Astrocyte of the cerebellum (primary cell): ENCODE measurements at regions not wholly inside any gene's neighbourhood (a gene's known extent, or its start where the extent isn't known, plus 50 kb on each side); places are given as distances from the start of the nearest gene placed in this dataset.

Experiments used
- DNase-seq: peaks from one replicate; pipeline ENCODE4 v3.0.0-alpha.2; 2011; ENCODE audit warnings: low read depth
- H3K4me3 ChIP-seq: 2 replicates; pipeline ENCODE4 v1.5.1; 2011; ENCODE audit warnings: mild to moderate bottlenecking, low read depth, low read length, moderate library complexity
- in situ Hi-C: cut with HindIII; loops from 2 replicates; pipeline ENCODE4 v1.10.0; 2017; ENCODE audit warnings: low sequenced_read_pairs
- TF ChIP-seq, protein P1 (sequence below): IDR thresholded peaks from 2 replicates; pipeline ENCODE4 v1.5.1; 2012; ENCODE audit warnings: low read length, low read depth, moderate library complexity, mild to moderate bottlenecking; ENCODE audit errors: missing control alignments

DNA sequence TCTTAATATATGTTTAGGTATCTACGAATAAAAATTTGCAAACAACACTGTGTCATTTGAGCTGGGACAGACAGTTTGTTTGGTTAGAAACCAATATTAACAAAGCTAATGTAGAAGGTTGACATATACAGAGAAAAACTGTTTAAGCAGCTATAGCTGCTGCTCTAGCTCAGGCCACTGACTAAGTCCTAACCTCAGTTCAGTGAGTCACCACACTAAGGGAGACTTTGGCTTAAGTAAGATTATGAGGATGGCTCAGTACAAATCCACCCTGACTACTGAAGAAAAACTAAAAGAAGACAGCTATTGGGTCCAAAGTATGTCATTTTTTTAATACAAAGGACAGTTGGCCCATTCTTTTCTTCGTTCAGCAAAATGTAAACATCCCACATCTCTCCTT lies 717.3 kb upstream of the ACTRT1 start:
- TF ChIP-seq, protein P1, sequence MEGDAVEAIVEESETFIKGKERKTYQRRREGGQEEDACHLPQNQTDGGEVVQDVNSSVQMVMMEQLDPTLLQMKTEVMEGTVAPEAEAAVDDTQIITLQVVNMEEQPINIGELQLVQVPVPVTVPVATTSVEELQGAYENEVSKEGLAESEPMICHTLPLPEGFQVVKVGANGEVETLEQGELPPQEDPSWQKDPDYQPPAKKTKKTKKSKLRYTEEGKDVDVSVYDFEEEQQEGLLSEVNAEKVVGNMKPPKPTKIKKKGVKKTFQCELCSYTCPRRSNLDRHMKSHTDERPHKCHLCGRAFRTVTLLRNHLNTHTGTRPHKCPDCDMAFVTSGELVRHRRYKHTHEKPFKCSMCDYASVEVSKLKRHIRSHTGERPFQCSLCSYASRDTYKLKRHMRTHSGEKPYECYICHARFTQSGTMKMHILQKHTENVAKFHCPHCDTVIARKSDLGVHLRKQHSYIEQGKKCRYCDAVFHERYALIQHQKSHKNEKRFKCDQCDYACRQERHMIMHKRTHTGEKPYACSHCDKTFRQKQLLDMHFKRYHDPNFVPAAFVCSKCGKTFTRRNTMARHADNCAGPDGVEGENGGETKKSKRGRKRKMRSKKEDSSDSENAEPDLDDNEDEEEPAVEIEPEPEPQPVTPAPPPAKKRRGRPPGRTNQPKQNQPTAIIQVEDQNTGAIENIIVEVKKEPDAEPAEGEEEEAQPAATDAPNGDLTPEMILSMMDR, result no peak
- no peak overlapping the region for H3K4me3 ChIP-seq
- in situ Hi-C loops, result no loop called here
- DNase-seq, result no peak

DNA sequence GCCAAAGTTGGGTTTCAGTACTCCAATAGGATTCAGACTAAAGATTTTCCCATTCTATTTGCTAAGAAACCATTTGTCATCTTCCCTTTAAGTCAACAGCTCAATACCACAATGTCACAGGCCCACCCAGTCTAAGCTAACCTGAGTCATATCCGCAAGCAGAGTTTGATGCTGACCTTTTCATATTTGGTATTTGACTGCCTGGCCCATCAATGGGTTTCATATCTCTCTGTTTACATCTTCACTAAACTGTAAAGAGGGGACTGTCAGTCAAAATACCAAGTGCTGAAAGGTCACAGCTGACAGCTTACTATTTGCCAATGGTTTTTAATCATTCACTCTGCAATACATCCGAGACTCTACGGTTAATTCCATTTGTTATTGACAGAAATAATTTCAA lies 707.5 kb upstream of the ACTRT1 start:
- no peak overlapping the region for H3K4me3 ChIP-seq
- DNase-seq, result no peak
- TF ChIP-seq, protein P1, result no peak
- in situ Hi-C loops, result no loop called here

DNA sequence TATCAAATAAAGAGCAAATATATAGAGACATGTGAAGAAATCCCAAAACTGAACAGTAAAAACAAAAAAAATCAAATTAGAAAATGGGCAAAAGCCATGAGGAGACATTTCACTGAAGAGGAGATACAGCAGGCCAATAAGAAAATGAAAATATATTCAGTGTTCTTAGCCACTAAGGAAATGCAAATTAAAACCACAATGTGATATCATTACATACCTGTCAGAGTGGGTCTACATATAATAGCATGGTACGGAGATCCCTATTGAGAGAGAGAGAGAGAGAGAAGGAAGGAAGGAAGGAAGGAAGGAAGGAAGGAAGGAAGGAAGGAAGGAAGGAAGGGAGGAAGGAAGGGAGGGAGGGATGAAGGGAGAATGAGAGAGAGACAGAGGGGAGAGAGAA lies 707.0 kb upstream of the ACTRT1 start:
- H3K4me3 ChIP-seq, result no peak overlapping the region
- no peak for DNase-seq
- in situ Hi-C loops, result no loop called here
- TF ChIP-seq, protein P1, result no peak

DNA sequence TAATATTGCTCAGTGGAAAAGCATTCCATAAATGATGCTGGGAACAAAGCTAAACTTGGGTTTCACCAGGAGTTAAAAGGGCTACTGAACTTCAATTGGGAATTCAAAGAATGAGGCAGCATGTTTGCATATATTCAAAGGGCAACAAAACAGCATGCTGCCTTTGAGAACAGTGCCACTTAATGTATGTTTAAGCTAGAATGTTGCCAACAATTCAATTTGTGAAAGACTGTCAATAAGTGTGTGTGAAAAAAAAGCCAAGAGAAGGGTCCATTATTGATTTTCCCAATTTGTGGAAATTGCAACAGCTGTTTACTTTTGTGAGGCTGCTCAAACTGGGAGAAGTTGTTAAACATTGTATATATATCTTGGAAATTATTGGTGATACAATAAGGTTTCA lies 701.9 kb upstream of the ACTRT1 start:
- H3K4me3 ChIP-seq, result no peak overlapping the region
- in situ Hi-C loops, result no loop called here
- TF ChIP-seq, protein P1, result no peak
- DNase-seq, result no peak

DNA sequence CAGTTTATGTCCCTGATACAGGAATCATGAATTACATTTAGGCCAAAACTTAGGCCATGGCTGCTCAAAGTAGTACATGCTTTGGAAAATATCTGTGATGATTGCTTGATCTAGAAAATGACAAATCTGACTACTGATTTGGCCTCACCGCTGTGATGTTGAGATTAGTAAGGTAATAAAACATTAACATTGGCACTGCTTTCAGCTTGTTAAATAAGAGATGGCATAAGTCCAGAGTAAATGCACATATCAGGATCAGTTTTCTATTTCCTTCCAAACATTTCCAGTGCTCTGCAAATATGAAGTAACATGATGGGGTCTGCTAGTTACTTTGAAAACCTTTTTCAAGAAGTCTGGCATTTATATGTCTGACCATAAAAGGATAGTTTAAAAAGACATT lies 687.3 kb upstream of the ACTRT1 start:
- DNase-seq, result no peak
- TF ChIP-seq, protein P1, result no peak
- in situ Hi-C loops, result no loop called here
- H3K4me3 ChIP-seq, result no peak overlapping the region

DNA sequence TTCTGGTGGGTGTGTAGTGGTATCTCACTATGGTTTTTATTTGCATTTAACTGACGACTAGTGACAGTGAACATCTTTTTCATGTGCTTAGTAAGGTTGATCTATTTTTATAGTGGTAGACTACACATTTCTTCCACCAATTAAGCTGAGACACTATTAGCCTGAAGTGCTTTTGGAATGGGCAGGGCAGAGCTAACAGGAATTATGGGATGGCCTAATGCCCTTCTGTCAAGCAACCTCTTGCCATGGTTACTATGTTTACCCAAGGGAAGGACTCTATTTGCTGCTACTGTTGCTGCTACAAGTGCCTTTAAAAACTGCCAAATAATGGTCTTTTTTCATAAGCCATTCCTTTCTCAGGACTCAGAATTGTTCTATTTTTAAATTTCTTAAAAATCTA lies 676.7 kb upstream of the ACTRT1 start:
- in situ Hi-C loops, result no loop called here
- DNase-seq, result no peak
- H3K4me3 ChIP-seq, result no peak overlapping the region
- TF ChIP-seq, protein P1, result no peak
